Ishikawa (cell line): ENCODE measurements at regions not wholly inside any gene's neighbourhood (a gene's known extent, or its start where the extent isn't known, plus 50 kb on each side); places are given as distances from the start of the nearest gene placed in this dataset.

Source experiments
- CEBPB ChIP-seq: IDR thresholded peaks from 2 replicates; pipeline ENCODE4 v1.6.1; 2012
- EGR1 ChIP-seq: IDR thresholded peaks from 2 replicates; pipeline ENCODE4 v1.6.1; 2012
- EP300 ChIP-seq: IDR thresholded peaks from 2 replicates; pipeline ENCODE4 v1.6.1; 2012; ENCODE audit warnings: borderline replicate concordance
- FOXM1 ChIP-seq: IDR thresholded peaks from 2 replicates; pipeline ENCODE4 v1.6.1; 2012; ENCODE audit warnings: low read depth, borderline replicate concordance
- NFIC ChIP-seq: IDR thresholded peaks from 2 replicates; pipeline ENCODE4 v1.6.1; 2012
- RAD21 ChIP-seq: IDR thresholded peaks from 2 replicates; pipeline ENCODE4 v1.6.1; 2012; ENCODE audit warnings: low read depth
- TAF1 ChIP-seq: IDR thresholded peaks from 2 replicates; pipeline ENCODE4 v1.6.1; 2012; ENCODE audit warnings: low read depth, mild to moderate bottlenecking
- TCF12 ChIP-seq: IDR thresholded peaks from 2 replicates; pipeline ENCODE4 v1.6.1; 2012; ENCODE audit warnings: low read depth
- TEAD4 ChIP-seq: IDR thresholded peaks from 2 replicates; pipeline ENCODE4 v1.6.1; 2012
- YY1 ChIP-seq: IDR thresholded peaks from 2 replicates; pipeline ENCODE4 v1.6.1; 2012; ENCODE audit warnings: low read depth
- ZBTB7A ChIP-seq: IDR thresholded peaks from 2 replicates; pipeline ENCODE4 v1.6.1; 2012; ENCODE audit warnings: low read depth
- TF ChIP-seq, protein P1 (sequence below): IDR thresholded peaks from 2 replicates; pipeline ENCODE4 v1.6.1; 2012
- TF ChIP-seq, protein P2 (sequence below): IDR thresholded peaks from 2 replicates; pipeline ENCODE4 v1.6.1; 2012; ENCODE audit warnings: low read depth, mild to moderate bottlenecking

GRCh38 chr2:145023334-145023934, 503.5 kb upstream of the ZEB2 start:
- TF ChIP-seq EP300: no peak
- TF ChIP-seq, protein P1, sequence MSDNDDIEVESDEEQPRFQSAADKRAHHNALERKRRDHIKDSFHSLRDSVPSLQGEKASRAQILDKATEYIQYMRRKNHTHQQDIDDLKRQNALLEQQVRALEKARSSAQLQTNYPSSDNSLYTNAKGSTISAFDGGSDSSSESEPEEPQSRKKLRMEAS: no peak
- TF ChIP-seq TEAD4: no peak
- TF ChIP-seq ZBTB7A: no peak
- TF ChIP-seq, protein P2, sequence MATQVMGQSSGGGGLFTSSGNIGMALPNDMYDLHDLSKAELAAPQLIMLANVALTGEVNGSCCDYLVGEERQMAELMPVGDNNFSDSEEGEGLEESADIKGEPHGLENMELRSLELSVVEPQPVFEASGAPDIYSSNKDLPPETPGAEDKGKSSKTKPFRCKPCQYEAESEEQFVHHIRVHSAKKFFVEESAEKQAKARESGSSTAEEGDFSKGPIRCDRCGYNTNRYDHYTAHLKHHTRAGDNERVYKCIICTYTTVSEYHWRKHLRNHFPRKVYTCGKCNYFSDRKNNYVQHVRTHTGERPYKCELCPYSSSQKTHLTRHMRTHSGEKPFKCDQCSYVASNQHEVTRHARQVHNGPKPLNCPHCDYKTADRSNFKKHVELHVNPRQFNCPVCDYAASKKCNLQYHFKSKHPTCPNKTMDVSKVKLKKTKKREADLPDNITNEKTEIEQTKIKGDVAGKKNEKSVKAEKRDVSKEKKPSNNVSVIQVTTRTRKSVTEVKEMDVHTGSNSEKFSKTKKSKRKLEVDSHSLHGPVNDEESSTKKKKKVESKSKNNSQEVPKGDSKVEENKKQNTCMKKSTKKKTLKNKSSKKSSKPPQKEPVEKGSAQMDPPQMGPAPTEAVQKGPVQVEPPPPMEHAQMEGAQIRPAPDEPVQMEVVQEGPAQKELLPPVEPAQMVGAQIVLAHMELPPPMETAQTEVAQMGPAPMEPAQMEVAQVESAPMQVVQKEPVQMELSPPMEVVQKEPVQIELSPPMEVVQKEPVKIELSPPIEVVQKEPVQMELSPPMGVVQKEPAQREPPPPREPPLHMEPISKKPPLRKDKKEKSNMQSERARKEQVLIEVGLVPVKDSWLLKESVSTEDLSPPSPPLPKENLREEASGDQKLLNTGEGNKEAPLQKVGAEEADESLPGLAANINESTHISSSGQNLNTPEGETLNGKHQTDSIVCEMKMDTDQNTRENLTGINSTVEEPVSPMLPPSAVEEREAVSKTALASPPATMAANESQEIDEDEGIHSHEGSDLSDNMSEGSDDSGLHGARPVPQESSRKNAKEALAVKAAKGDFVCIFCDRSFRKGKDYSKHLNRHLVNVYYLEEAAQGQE: no peak
- no peak for TF ChIP-seq RAD21
- TF ChIP-seq EGR1: no peak
- no peak for TF ChIP-seq TAF1
- no peak for TF ChIP-seq YY1
- no peak for TF ChIP-seq CEBPB
- no peak for TF ChIP-seq FOXM1
- TF ChIP-seq NFIC: no peak
- TF ChIP-seq TCF12: no peak
